ENCODE measurements at regions not wholly inside any gene's neighbourhood (a gene's known extent, or its start where the extent isn't known, plus 50 kb on each side); places are given as distances from the start of the nearest gene placed in this dataset.
"Not testable (repeated sequence)": the region's sequence is repeated elsewhere in the genome, so short reads cannot be mapped to it uniquely, and the experiment has no call there.

GRCh38 chr6:134551245-134551960 is 233.5 kb upstream of the SGK1 start:
- DNase-seq (ENCODE audit: low read depth) = peak; percentile 92

DNA sequence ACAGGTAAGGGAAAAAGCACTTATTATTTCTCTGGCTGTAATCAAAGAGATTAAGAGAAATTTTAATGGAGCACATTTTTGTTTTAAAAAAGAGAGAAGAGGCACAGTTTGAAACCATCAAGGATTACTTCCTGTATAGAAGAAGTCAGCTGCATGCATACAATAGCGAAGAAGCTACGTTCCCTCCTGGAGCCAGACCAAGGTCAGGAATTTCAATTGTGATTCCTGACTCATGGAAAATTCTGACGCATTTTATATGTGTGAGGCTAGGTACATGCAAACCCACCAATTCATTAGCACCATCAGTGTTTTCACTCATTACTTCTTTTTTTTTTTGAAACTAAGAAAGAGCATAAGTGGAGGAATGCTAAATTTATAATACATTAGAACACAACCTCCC is 232.7 kb upstream of the SGK1 start:
- peak; percentile 84 for DNase-seq (ENCODE audit: low read depth)

GRCh38 chr6:134549854-134550253 is 231.9 kb upstream of the SGK1 start:
- DNase-seq (ENCODE audit: low read depth) = no peak

DNA sequence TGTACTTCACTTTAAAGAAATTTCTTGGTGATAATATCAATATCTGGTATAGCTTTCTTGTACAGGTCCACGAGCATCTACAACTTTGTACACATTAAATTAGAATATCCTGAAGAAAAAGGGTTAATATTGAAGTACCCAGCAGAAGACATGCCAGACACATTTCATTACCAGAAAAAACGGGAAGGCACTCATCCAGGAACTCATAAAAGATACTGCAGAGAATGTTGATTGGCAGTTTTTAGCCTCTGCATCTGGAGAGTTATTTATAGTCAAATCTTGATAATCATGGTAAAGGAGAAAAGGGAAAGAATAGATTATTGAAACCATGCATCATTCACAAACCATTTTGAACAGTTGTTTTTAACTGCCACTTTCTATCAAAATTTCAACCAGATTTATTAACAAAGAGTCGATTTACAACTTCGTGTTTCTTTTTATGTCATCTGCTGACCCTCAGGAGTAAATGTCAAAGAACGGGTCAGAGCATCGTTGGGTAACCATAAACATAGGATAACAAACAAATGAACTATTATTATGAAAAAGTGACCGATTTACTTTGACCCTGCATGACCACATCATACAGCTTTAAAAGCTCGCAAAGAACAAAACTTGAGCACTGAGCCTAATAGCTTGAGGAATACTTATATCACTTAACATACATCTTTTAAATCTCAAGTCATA is 229.2 kb upstream of the SGK1 start:
- no peak for DNase-seq (ENCODE audit: low read depth)

DNA sequence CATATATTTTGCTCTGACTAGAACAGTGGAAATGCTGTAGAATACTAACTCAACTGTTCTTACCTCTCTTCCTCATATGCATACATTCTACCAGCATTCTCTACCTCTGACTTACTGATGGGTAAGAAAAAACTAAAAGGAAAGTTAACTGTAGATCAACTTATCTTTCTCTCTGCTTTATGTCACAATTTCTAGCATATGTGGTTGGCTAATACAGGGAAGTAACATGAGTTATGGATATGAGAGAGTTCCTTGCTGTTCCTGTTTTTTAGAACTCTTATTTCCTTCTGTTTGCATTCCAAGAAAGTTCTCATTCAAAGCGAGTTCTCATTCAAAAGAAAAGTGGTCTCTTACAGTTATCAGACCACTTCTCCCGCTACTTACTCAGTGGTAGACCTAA is 226.8 kb upstream of the SGK1 start:
- DNase-seq (ENCODE audit: low read depth) = no peak

GRCh38 chr6:134543128-134543527 is 225.2 kb upstream of the SGK1 start:
- DNase-seq (ENCODE audit: low read depth) = no peak

DNA sequence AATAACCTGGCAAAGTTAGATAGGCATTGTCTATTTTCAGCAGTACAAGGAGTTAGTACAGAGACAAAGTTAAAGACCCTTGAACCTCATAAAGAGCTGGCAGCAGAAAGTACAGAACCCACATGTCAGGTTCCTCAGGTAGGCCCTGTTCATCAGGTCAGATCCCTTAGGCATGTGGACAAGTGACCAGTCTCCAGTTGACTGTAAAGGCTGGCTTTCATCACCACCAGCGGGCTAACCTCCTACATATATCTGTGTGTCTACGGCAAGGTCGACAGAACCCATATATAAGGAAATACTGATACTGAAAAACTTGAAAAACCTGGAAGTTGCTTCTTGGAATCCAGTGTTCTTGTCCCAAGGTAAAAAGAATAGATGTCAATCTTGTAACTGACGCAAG is 223.1 kb upstream of the SGK1 start:
- DNase-seq (ENCODE audit: low read depth) = no peak

GRCh38 chr6:134539865-134540323 is 222.0 kb upstream of the SGK1 start:
- no peak for DNase-seq (ENCODE audit: low read depth)

DNA sequence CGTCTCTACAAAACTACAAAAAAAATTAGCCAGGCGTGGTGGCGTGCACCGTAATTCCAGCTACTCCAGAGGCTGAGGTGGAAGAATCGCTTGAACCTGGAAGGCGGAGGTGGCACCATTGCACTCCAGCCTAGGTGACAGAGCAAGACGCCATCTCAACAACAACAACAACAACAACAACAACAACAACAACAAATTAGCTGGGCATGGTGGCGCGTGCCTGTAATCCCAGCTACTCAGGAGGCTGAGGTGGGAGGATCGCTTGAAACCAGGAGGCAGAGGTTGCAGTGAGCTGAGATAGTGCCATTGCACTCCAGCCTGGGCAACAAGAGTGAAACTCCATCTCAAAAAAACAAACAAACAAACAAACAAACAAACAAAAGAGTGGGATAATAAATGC is 219.9 kb upstream of the SGK1 start:
- DNase-seq (ENCODE audit: low read depth) = not testable (repeated sequence)

GRCh38 chr6:134537146-134537555 is 219.2 kb upstream of the SGK1 start:
- peak; percentile 98 for DNase-seq (ENCODE audit: low read depth)

- DNase-seq (ENCODE audit: low read depth) = peak; percentile 9
Observed at GRCh38 chr6:134535831-134536230, 217.9 kb upstream of the SGK1 start.

- peak; percentile 56 for DNase-seq (ENCODE audit: low read depth)
Observed at GRCh38 chr6:134534708-134535149, 216.8 kb upstream of the SGK1 start.

DNA sequence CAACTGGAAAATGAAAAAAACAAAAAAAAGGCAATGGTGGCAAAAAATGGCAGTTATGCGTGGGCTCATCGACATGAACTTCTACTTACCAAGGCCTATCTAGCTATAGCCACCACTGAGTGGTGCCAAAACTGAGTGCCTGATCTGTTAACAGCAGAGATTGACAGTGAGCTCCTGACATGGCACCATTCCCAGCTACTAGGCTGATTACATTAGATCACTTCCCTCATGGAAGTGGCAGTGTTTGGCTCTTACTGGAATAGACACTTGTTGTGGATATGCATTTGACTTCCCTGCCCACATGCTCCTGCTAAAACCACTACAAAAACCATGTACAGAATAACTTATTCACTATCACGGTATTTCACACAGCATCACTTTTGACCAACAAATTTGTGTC is 216.1 kb upstream of the SGK1 start:
- DNase-seq (ENCODE audit: low read depth) = no peak

DNA sequence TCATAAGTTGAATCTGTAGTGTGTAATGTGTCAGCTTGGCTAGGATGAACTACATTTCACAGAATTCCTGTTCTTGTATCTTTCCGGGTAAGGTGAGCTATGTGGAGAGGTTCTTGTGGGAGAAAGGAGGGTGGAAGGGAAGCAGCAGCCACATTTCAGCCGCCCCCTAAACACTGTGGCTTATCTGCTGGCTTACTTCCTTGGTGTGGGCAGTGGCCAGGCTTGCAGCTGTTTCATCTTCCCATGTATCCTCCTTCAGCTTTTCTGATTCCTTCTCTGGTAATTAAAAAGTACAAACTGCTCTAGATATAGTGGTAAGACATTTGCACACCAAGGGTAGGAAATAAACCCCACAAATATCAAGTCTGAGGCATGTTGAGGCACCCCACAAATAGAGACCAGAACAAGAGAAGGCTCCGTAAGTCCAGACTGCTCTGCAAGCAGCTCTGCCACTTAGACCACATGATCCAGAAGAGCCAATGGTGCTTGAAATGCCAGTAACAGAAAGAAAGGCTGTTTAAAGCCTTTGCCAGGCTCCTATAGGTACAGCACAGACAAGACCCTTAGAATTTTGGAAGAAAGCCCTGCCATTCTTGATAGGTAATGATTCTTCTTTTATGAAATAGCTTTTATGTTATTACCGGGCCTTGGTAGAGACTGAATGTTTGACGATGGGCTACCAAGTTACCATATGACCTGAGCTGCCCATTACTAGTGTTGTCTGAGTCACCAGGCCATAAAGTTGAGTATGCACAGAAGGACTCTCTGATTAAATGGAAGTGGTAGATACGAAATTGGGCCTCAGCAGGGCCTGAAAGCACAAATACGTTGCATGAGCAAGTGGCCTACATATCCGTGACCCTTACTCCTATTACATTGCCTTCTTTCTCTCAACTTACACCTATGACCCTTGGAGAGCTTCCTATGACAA is 215.0 kb upstream of the SGK1 start:
- DNase-seq (ENCODE audit: low read depth) = no peak

DNA sequence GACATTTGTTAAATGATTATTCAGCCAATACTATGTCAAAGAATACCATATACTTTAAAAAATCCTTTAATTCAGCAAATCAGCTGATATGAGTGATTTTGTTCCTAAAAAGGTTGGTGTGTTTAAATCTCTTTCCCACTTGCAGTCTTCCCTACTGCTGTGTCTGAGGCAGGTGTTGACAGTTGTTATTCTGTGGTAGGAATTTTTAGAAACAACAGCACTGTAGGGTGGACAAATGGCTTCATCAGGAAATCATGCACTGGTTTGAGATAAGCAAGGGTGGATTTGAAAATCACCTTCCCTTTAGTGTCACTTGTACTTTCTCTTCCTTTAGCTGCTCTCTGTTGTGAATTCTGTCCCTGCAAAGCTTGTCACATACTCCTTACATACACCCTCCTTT is 213.7 kb upstream of the SGK1 start:
- DNase-seq (ENCODE audit: low read depth) = no peak

DNA sequence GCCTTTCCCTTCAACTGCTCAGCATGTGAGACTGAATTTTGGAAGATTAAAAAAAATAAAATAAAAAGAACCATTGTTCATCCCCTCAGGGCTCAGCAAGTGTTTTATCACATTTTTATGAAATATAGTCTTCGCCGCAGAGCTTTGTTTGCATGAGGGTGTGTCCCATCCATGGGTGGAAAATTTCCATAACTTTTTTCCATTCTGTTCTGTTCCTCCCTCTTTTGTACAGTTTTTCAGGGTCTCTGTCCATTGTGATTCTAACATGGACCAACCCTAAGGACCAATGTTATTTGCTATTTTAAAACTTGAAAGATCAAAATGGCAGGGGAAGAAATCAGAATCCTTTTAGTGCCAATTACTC is 213.3 kb upstream of the SGK1 start:
- DNase-seq (ENCODE audit: low read depth) = no peak

DNA sequence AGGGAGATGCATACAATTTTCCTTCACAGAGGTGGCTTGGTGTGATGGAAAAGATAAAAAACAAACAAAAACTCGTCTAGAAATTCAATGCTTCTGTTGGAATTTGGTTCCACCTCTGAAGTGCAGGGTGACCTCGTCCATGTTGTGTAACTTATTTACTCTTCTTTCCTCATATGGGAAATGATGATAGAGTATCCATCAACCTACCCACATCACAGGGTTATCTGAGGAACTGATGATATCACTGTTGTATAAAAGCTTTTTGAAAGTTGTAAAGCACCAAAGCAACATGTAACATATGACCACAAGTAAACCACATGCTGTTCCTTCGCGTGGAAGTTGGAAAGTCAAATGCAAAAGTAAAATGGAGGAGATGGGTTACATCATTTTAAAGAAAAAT is 212.0 kb upstream of the SGK1 start:
- DNase-seq (ENCODE audit: low read depth) = no peak

GRCh38 chr6:134529305-134529704 is 211.4 kb upstream of the SGK1 start:
- DNase-seq (ENCODE audit: low read depth) = no peak

GRCh38 chr6:134527108-134527787 is 209.3 kb upstream of the SGK1 start:
- DNase-seq (ENCODE audit: low read depth) = no peak

DNA sequence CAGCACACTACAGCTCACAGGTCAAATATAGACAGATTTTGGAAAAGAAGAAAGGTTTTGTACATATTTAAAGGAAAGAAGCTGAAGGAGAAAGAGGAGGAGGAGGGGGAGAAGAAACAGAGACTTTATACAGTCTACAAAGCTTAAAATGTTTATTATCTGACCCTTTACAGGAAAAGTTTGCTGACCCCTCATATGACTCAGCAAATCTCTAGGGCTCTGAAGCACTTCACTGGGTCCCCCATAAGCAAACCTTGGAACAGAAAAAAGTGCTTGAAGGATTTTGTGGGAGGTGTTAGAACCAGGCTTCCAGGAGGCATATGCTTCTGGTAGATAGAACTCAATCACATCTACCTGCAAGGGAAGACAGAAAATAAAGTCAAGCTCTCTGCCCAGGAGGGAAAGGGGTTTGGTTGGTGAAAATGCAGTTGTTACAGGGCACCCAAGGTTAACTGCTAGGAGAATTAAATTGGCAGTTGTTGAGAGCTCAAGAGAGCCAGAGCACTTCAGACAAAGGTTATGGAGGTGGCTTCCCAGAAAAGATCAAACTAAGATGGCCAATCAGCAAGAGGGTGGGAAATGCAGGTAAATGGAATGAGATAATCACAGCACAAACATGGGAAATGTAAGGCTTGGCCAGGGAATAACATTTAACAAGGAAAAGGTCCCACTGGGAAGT is 207.4 kb upstream of the SGK1 start:
- DNase-seq (ENCODE audit: low read depth) = no peak

DNA sequence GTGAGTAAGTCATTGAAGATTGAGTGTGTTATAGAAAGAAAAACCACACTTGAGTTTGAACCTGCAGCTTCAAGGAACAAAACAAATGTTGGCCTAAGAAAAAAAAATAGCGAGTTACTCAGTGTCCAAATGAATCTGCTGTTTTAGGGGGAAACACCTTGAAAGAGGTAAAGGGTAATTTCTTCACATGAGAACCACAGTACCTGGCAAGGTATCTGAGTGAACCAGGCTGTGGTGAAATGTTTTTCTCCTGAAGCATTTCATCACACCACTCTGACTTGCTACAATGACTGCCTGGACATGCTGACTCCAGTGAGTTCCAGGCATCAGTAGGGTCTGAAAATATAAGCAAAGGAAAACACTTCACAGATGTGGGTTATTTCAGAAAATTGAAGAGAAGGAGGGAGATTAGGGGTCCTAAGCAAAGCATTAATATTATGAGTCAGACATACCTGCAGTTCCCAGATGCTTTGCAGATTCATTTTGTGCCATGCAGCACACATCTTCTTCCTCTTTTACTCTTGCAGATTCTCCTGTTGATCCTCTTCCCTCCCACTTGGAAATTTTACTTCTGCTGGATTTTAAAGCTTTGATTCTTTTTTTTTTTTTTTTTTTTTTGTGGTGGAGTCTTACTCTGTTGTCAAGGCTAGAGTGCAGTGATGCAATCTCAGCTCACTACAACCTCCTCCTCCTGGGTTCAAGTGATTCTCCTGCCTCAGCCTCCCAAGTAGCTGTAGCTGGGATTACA is 206.2 kb upstream of the SGK1 start:
- no peak for DNase-seq (ENCODE audit: low read depth)

Data from ELR (cell line).